ENCODE measurements at regions not wholly inside any gene's neighbourhood (a gene's known extent, or its start where the extent isn't known, plus 50 kb on each side); places are given as distances from the start of the nearest gene placed in this dataset.
"Not testable (repeated sequence)": the region's sequence is repeated elsewhere in the genome, so short reads cannot be mapped to it uniquely, and the experiment has no call there.

GRCh38 chr6:71727632-71728294 lies 158.6 kb upstream of the RIMS1 start:
- DNase-seq = no peak
- ATAC-seq = no peak
- intact Hi-C loops (cut with micrococcal nuclease) = no loop called here

- DNase-seq (no peak), ATAC-seq (no peak)
- intact Hi-C loops (cut with micrococcal nuclease) = no loop called here
Measured at GRCh38 chr6:71730284-71730683, 156.1 kb upstream of the RIMS1 start.

GRCh38 chr6:71733970-71734899 lies 152.1 kb upstream of the RIMS1 start:
- DNase-seq = no peak
- ATAC-seq = no peak
- intact Hi-C loops (cut with micrococcal nuclease) = no loop called here

- no peak for DNase-seq
- no peak for ATAC-seq
- intact Hi-C loops (cut with micrococcal nuclease) = no loop called here
Measured at GRCh38 chr6:71737953-71738352, 148.4 kb upstream of the RIMS1 start.

GRCh38 chr6:71745525-71745924 lies 140.8 kb upstream of the RIMS1 start:
- intact Hi-C loops (cut with micrococcal nuclease) = no loop called here
- ATAC-seq = no peak
- DNase-seq = no peak

- no peak for ATAC-seq
- no peak for DNase-seq
- intact Hi-C loops (cut with micrococcal nuclease) = no loop called here
Measured at GRCh38 chr6:71766146-71766760, 120.1 kb upstream of the RIMS1 start.

GRCh38 chr6:71766796-71767195 lies 119.6 kb upstream of the RIMS1 start:
- no peak for DNase-seq
- intact Hi-C loops (cut with micrococcal nuclease) = no loop called here

GRCh38 chr6:71768356-71768755 lies 118.0 kb upstream of the RIMS1 start:
- intact Hi-C loops (cut with micrococcal nuclease) = no loop called here
- no peak for DNase-seq
- no peak for ATAC-seq

More at GRCh38 chr6:71766796-71767195, 119.6 kb upstream of the RIMS1 start:
- no peak for ATAC-seq

GRCh38 chr6:71808865-71809264 lies 77.5 kb upstream of the RIMS1 start:
- intact Hi-C loops (cut with micrococcal nuclease) = no loop called here
- no peak for DNase-seq
- no peak for ATAC-seq

GRCh38 chr6:71810880-71811279 lies 75.5 kb upstream of the RIMS1 start:
- no peak for DNase-seq
- intact Hi-C loops (cut with micrococcal nuclease) = no loop called here
- ATAC-seq = no peak

- ATAC-seq = no peak
- intact Hi-C loops (cut with micrococcal nuclease) = no loop called here
- DNase-seq = no peak
Measured at GRCh38 chr6:71822625-71823024, 63.7 kb upstream of the RIMS1 start.

- intact Hi-C loops (cut with micrococcal nuclease); DNase-seq: not testable (repeated sequence)
Measured at GRCh38 chr6:71832110-71832764, 54.1 kb upstream of the RIMS1 start.

More at GRCh38 chr6:71832110-71832764, 54.1 kb upstream of the RIMS1 start:
- ATAC-seq = not testable (repeated sequence)

Small RNA genes in the stretch of these regions (microRNA-seq; reads per million reads assigned to microRNA genes)
- gene MIR30A (ENCODE audit: borderline number of aligned reads) (18,530 reads per million, percentile 96 among the genes with 10 or more reads in this experiment), gene MIR30C2 (ENCODE audit: borderline number of aligned reads) (89.2 reads per million, percentile 36 among the genes with 10 or more reads in this experiment)

Measured in left ventricle myocardium superior (tissue), 1 donor.